DMS53 treated with DMSO at 0.1 percent for 48 hours (cell line): ENCODE measurements at regions not wholly inside any gene's neighbourhood (a gene's known extent, or its start where the extent isn't known, plus 50 kb on each side); places are given as distances from the start of the nearest gene placed in this dataset.

Source experiments
- DNase-seq: peaks from one replicate; lab custom pipeline; 2025; ENCODE audit not compliant: unreplicated experiment; lab: John Stamatoyannopoulos, UW

DNA sequence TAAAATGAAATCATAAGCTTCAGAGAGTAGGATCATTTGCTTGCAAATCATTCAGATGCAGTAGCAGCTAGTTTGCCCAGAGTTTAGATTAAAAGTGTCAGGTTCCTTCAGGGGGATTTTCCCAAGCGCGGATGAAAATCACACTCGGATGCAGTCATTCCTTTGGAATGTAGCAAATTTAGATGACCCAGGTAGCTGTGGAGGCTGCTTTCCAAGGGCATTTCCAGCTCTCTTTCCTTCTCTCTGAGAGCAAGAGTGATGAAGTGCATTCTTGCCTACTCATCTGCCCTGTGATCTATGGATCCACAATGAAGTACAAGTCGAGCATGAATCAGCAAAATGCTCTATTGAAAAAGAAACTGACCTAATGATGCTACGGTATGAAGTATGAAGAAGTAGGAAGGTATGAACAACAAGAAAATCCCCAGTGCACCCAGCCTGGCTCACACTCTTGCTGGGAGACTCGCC is 200.2 kb downstream of the PLK2 start:
- DNase-seq = peak; percentile 23

- DNase-seq = no peak
Measured at GRCh38 chr5:58258984-58259684, 200.8 kb downstream of the PLK2 start.

DNA sequence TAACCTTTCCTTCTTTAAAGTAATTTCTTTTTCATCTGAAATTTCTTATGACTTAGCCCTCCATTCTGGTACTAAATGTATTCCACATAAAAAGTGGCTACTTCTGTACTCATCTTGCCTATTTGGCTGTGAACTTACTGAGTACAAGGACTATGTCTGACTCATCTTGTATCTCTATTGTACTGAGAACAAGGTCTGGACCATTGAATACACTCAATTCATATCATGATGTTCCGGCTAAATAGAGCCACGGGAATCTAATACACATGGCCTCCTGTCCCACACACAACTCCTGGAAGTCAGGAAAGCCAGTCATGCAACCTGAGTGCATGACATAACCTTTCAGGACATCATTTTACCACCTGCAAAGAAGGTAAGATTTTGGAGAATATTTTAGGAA is 203.9 kb downstream of the PLK2 start:
- DNase-seq = no peak

DNA sequence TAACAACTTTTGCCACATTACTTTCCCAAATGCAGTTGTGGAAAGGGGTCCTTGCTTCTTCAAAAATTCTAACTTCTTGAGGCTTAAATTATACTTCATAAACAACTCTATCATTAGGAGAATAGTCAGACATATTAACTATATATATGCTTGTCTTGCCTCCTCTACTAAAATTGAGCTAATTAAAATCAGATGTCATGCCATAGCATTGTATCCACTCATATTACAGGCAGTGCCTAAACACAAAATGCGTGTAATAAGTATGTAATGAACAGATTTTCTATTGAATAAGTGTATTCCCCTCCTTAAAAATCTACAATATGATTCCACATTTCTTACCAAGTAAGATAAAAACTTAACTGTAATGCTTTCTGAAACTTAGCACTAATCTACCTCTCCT is 204.5 kb downstream of the PLK2 start:
- no peak for DNase-seq

GRCh38 chr5:58248221-58248620 is 211.7 kb downstream of the PLK2 start:
- DNase-seq = no peak

GRCh38 chr5:58246461-58246944 is 213.4 kb downstream of the PLK2 start:
- DNase-seq = no peak

- peak; percentile 18 for DNase-seq
Measured at GRCh38 chr5:58245476-58245840, 214.4 kb downstream of the PLK2 start.

- no peak for DNase-seq
Measured at GRCh38 chr5:58244819-58245475, 214.9 kb downstream of the PLK2 start.

GRCh38 chr5:58241389-58241788 is 218.5 kb downstream of the PLK2 start:
- DNase-seq = peak; percentile 66

GRCh38 chr5:58240322-58240721 is 219.6 kb downstream of the PLK2 start:
- DNase-seq = peak; percentile 19

GRCh38 chr5:58239731-58240130 is 220.2 kb downstream of the PLK2 start:
- DNase-seq = peak; percentile 39

DNA sequence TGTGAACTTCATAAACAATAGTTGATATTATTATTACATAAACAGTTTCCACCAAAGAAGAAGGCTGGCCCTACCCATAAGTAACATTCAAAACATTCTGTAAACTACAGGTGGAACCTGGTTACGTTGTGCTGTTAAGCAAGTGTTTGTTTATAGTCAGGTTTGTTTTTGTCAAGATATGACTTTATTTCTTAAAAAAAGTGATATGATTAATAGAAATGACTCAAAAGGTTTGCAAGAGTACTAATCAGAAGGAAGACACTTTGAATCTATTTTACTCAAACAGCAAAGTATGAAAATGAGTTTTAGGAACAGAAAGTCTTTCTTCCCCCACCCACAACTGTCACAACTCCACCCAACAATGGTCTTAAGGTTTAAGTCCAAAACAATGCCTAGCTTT is 220.8 kb downstream of the PLK2 start:
- DNase-seq = no peak

DNA sequence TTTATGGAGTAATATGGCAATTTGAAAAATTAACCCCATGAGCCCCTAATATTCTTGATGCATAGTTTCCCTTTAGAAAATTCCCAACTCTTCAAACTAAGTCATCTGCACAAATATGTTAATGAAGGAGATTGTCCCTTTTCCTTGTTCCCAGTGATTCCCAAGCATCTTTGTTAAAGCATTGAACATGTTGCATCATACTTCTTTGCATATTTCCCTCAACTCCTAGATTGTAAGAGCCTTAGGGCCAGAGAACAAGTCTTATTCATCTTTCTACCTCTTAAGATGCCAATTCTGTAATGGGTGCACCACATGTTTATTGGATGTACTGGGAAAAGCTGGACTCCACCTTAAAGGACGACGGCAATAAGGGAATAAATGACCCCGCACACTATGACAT is 223.4 kb downstream of the PLK2 start:
- no peak for DNase-seq

DNA sequence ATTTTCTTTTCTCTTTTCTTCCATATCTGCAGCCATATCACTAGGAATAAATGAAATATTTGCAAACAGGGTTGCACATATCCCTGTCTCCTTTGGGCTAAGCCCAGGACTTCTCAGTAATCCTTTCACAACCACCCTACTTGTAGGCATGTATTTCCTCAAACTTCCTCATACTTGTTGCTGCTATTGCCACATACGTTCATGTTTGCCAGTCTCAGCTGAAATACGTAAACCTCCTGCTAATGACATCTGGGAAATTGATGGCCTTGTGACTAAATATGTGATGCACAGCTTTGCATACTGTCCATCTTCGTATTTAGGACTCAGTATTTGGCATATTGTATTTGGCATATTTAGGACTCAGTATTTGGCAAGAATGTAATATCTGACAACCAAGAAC is 224.6 kb downstream of the PLK2 start:
- peak; percentile 6 for DNase-seq

DNA sequence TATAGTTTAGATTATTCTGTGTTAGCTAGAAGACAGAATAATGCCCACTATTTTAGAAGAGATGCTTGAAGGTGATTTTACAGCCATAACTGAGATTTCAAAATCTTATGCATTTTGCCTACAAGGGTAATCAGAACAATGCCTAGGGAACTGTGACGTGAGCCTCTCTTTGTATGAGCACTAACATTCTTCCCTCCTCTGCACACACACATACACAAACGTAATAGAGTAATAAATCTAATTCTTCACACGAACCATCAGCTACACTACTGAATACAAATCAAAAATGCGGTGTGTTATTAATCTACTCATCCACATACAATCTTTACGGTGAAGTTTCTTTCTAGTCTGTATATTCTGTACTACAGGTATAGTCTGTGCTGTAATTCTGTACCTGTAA is 227.8 kb downstream of the PLK2 start:
- no peak for DNase-seq

DNA sequence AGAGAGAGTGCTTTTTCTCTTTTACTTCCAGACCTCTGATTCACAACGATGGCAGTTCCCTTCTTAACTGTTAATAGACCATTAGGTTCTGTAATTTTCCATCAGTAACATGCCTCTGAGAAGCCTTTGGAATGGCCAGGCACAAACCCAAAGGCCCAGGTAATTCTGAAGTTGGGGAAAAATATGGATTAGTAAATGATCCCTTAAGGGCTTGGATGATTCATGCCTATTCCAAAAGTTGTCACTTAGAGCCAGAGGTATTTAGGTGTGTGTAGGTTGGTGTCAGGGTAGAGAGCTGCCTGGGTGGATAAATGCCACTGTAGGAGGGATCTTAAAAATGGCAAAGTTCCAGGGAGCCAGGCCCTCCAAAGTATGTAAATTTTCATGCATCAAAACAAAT is 228.8 kb downstream of the PLK2 start:
- DNase-seq = no peak

- DNase-seq = no peak
Measured at GRCh38 chr5:58228896-58229295, 231.0 kb downstream of the PLK2 start.

DNA sequence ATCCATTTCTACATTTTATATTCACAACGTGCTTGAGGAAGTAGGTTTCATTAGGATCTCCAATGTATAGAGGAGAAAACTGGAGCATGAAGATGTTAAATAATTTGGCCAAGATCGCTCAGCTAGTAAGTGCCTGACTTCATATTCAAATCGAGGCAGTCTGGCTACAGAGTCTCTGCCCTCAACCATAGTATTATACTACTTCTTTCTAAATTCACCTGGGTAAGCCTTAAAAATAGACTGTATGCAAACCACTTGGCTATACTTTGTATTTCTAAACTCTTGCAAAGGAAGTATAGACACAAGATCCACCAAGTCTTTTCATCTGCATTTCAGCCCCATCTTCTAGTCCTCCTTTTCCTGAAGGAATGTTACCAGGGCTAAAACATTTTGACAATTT is 232.0 kb downstream of the PLK2 start:
- no peak for DNase-seq

DNA sequence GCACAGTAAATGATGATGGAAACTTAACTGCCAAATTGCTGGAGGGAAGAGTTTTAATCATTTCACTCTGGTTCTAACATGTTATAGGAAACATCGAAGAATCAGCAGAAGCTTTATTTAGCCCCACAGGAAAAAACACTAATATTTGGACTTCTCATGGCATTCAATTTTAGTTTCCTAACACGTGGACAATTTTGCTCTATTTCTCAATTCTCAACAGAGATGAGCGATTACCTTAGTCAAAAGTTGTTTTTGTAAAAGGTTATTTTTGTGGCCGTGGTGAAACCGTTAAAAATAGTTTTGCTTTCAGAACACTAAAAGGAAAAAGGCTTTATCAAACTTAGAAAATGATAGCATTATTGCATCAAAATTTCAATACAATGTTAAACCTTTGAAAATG is 235.2 kb downstream of the PLK2 start:
- no peak for DNase-seq

- no peak for DNase-seq
Measured at GRCh38 chr5:58224221-58224620, 235.7 kb downstream of the PLK2 start.

DNA sequence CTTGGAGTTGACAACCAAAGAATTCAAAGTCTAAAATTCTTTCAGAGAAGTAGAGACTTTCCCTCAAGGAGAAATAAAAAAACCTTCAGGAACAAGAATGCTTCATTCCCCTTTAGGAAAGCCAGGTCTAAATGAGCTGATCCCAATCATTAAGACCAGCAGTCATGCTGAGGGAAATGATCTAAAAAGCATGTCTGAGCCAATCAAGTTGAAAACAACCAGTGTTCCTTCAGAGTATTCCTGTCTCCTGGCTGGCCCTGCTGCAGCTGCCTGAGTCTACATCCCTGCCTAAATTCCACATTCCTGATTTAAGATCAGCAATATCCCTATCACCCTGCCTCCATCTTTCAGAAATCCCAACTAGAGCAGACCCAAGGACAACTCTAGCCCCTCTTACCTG is 244.5 kb downstream of the PLK2 start:
- DNase-seq = no peak

DNA sequence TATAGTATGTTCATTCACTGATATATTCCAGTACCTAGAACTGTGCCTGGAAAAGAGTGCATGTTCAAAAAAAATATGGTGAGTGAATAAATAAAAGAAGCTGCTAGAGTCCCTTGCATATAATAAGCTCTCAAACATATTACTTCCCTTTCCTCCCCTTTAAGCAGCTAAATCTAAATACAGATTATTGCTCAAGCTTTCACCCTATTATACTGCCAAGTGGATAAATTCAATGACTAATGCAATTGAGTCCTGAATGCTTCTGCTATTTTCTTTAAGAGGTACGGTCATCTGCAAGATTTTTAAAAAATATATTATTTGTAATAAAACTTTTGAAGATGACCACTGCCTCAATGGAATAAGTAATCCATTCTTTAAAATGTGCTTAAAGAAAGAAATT is 248.4 kb downstream of the PLK2 start:
- DNase-seq = no peak

DNA sequence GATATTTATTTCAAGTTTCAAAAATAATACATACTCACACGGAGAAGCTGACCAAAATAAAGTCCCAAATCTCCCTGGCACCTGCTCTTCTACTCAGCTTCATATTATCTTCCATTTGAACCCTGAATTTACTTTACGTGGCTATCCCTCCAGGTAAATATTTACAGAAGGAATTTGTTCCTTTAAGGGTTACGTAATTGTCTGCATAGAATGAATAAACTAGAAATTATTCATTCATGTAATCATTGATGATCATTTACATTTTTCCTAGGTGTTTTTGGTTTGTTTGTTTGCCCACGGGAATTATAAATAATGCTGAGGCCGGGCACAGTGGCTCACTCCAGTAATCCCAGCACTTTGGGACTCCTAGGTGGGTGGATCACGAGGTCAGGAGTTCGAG is 251.2 kb downstream of the PLK2 start:
- no peak for DNase-seq
